GM12878 (cell line): ENCODE measurements at regions not wholly inside any gene's neighbourhood (a gene's known extent, or its start where the extent isn't known, plus 50 kb on each side); places are given as distances from the start of the nearest gene placed in this dataset.

Experiments used
- ATAC-seq: fragments of 200-7000 bp; cut with Tn5 transposase; 3 replicates; pipeline ENCODE4 v1.9.1; 2020; ENCODE audit warnings: mild to moderate bottlenecking, moderate library complexity
- BruUV-seq: library from RNA; stranded (reverse); fragments of 400-500 nt; replicated peaks from 2 replicates; lab custom pipeline; 2021; lab: Mats Ljungman, UMichigan
- CTCF ChIA-PET: fragments of 300-600 bp; sonication (Branson Sonifier 250); formaldehyde crosslinking; extraction: SDS; loops from one replicate; lab custom pipeline; 2021; ENCODE audit warnings: inconsistent platforms; lab: Yijun Ruan, JAX
- POLR2A ChIA-PET: fragments of 350-600 bp; formaldehyde crosslinking; extraction: SDS; loops from one replicate; lab custom pipeline; 2021; ENCODE audit warnings: inconsistent platforms; lab: Charles Lee
- RAD21 ChIA-PET: fragments of 300-600 bp; sonication (Branson Sonifier 250); formaldehyde crosslinking; loops from one replicate; lab custom pipeline; 2023; ENCODE audit warnings: antibody characterized with exemption; ENCODE audit not compliant: unreplicated experiment; lab: Charles Lee
- SMC1A ChIA-PET: fragments of 300-600 bp; sonication (Branson Sonifier 250); formaldehyde crosslinking; loops from one replicate; lab custom pipeline; 2023; ENCODE audit not compliant: unreplicated experiment, uncharacterized antibody; lab: Charles Lee
- DNase-seq: peaks from one replicate; pipeline ENCODE4 v3.0.0-alpha.2; 2011; ENCODE audit warnings: low read depth, low spot score
- FAIRE-seq: peaks from 3 replicates; lab custom pipeline; 2011; peaks lifted over from hg19 to GRCh38; lab: Jason Lieb, UNC
- H2AFZ ChIP-seq: 2 replicates; pipeline ENCODE4 v1.6.0; 2011; ENCODE audit warnings: low read depth, low read length, control low read depth; ENCODE audit not compliant: control insufficient read depth
- H3K27ac ChIP-seq: 2 replicates; pipeline ENCODE4 v1.5.1; 2011; ENCODE audit warnings: control low read depth; ENCODE audit not compliant: control insufficient read depth, insufficient read depth
- H3K27me3 ChIP-seq, 2 experiments: replicated peaks in 1 of 2; 2 replicates each; pipeline versions ENCODE4 v1.6.0 to v1.6.1; 2011; ENCODE audit warnings: low read length in 1 of 2; ENCODE audit not compliant: control insufficient read depth in 2 of 2, insufficient read depth in 2 of 2
- H3K36me3 ChIP-seq, 2 experiments: 2 replicates each; pipeline ENCODE4 v1.5.1; 2011; ENCODE audit warnings: low read length in 1 of 2; ENCODE audit not compliant: control insufficient read depth in 2 of 2, insufficient read depth in 2 of 2
- H3K4me1 ChIP-seq: 2 replicates; pipeline ENCODE4 v1.6.1; 2011; ENCODE audit warnings: mild to moderate bottlenecking, low read length, moderate library complexity, mixed read lengths; ENCODE audit not compliant: control insufficient read depth, insufficient read depth
- H3K4me2 ChIP-seq: 2 replicates; pipeline ENCODE4 v1.6.0; 2011; ENCODE audit warnings: control low read depth; ENCODE audit not compliant: control insufficient read depth, insufficient read depth
- H3K4me3 ChIP-seq: fragments of 200-600 bp; sonication (generic); 2 replicates; pipeline ENCODE4 v1.5.1; 2016
- H3K79me2 ChIP-seq: 2 replicates; pipeline ENCODE4 v1.6.0; 2011; ENCODE audit warnings: low read length; ENCODE audit not compliant: control insufficient read depth, insufficient read depth
- H3K9ac ChIP-seq: 2 replicates; pipeline ENCODE4 v1.8.0; 2011; ENCODE audit warnings: low read length, control low read depth, mixed read lengths; ENCODE audit not compliant: control insufficient read depth, insufficient read depth
- H3K9me3 ChIP-seq: replicated peaks from 3 replicates; pipeline ENCODE4 v1.5.1; 2011; ENCODE audit warnings: mild to moderate bottlenecking, low read length; ENCODE audit not compliant: control insufficient read depth, insufficient read depth
- H4K20me1 ChIP-seq: 2 replicates; pipeline ENCODE4 v1.6.0; 2011; ENCODE audit not compliant: control insufficient read depth, insufficient read depth
- FOXK2 ChIP-seq: fragments of 450-650 bp; IDR thresholded peaks from 2 replicates; pipeline ENCODE4 v1.6.1; 2017; ENCODE audit warnings: mild to moderate bottlenecking, moderate library complexity
- GABPA ChIP-seq: IDR thresholded peaks from 2 replicates; pipeline ENCODE4 v1.6.1; 2014; ENCODE audit warnings: antibody characterized with exemption, low read depth, mild to moderate bottlenecking, inconsistent platforms
- JUND ChIP-seq: IDR thresholded peaks from 2 replicates; pipeline ENCODE4 v1.6.1; 2012; ENCODE audit warnings: low read depth, mild to moderate bottlenecking, low read length, improper control_type of control experiment, moderate library complexity
- POLR2AphosphoS2 ChIP-seq: IDR thresholded peaks from 2 replicates; pipeline ENCODE4 v1.6.1; 2011; ENCODE audit warnings: low read depth, mild to moderate bottlenecking, low read length, improper control_type of control experiment, moderate library complexity
- RFX5 ChIP-seq: IDR thresholded peaks from 2 replicates; pipeline ENCODE4 v1.6.1; 2011; ENCODE audit warnings: low read depth, low read length, improper control_type of control experiment
- SP1 ChIP-seq: IDR thresholded peaks from one replicate; pipeline ENCODE4 v1.6.1; 2011; ENCODE audit warnings: low read depth, low read length
- SREBF2 ChIP-seq: IDR thresholded peaks from 2 replicates; pipeline ENCODE4 v1.6.1; 2012; ENCODE audit warnings: mild to moderate bottlenecking, low read length
- ZNF622 ChIP-seq: fragments of 450-650 bp; IDR thresholded peaks from 2 replicates; pipeline ENCODE4 v1.6.1; 2017; ENCODE audit warnings: mild to moderate bottlenecking, inconsistent platforms
- WGBS: methylation state at CpG from one replicate; pipeline ENCODE4 v1.1.6; 2016; ENCODE audit warnings: low lambda C conversion rate; ENCODE audit not compliant: insufficient replicate concordance, insufficient coverage; ENCODE audit errors: missing lambda C conversion rate; 5-methylcytosine and 5-hydroxymethylcytosine counted together
- in situ Hi-C: fragments of 300-500 bp; cut with MboI; formaldehyde crosslinking; loops from 9 replicates; pipeline ENCODE4 v1.14.3; 2018; ENCODE audit warnings: mixed read lengths
- intact Hi-C: fragments of 100-400 bp; cut with micrococcal nuclease; formaldehyde crosslinking; loops from one replicate; pipeline ENCODE4 v1.14.2; 2022; ENCODE audit not compliant: unreplicated experiment
- TF ChIP-seq, protein P1 (sequence below): IDR thresholded peaks from 2 replicates; pipeline ENCODE4 v1.6.1; 2012; ENCODE audit warnings: low read depth, low read length, improper control_type of control experiment
- TF ChIP-seq, protein P2 (sequence below): fragments of 450-650 bp; IDR thresholded peaks from 2 replicates; pipeline ENCODE4 v1.6.1; 2017; ENCODE audit warnings: low read depth, mild to moderate bottlenecking, moderate library complexity

DNA sequence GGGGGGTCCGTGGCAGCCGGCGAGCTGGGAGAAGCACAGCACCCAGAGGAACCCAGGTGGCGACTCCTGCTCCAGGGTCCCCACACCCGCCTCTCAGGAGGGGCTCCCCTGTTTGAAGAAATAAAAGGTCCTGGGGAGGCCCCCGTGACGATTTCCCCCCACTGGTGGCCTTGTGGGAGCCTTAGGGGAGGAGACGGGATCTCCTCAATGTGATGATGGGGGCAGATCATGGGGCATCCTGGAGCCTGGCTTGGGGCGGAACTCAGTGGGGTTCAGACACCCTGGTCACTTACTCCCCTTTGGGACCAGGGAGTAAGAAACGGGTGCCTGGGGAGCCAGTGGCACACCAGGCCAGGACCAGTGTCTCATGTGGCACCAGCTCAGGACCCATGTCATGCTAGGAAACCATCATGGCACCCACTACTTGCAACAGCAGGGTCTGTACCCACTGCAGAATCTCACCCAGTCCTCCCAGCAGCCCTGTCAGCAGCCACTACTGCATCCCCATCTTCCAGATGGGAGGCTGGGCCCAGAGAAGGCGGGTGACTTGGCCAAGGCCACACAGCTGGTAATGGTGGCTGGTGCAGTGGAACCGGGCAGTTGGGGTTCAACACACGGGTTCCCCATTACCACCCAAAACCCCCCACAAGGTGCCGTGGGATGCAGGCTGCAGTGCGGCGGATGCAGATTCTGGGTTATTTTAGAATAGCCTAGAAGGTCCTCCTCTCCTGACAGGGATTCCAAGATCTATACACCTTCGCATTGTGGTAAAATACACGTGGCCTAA lies 130.7 kb downstream of the CTTN start:
- Histone ChIP-seq H2AFZ (no peak overlapping the region), H3K9ac (no peak overlapping the region), H3K4me2 (no peak overlapping the region), H3K9me3 (no peaks in the 10 kb centered on the region; the same call in 2 of the 3 replicates), H3K36me3 (no peaks in the 10 kb centered on the region), H4K20me1 (no peaks in the 10 kb centered on the region), H3K79me2 (no peaks in the 10 kb centered on the region), H3K27me3 (no peaks in the 10 kb centered on the region; a peak in 1 of 4 replicates), H3K4me3 (no peak overlapping the region), H3K4me1 (no peaks in the 10 kb centered on the region)
- ChIA-PET SMC1A (no interaction called here), CTCF (no interaction called here), POLR2A (no interaction called here)
- DNase-seq (no peak), FAIRE-seq (no peak), ATAC-seq (no peak)
- BruUV-seq = no TSS peak
- intact Hi-C loops = no loop called here
- 60% methylated on average over 18 of the region's 18 CpGs for WGBS
- TF ChIP-seq JUND = no peak
- TF ChIP-seq ZNF622 = no peak
- TF ChIP-seq FOXK2 = no peak
- TF ChIP-seq, protein P1, sequence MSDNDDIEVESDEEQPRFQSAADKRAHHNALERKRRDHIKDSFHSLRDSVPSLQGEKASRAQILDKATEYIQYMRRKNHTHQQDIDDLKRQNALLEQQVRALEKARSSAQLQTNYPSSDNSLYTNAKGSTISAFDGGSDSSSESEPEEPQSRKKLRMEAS = no peak
- TF ChIP-seq SP1 = no peak
- no peak for TF ChIP-seq RFX5
- no peak for TF ChIP-seq SREBF2
- TF ChIP-seq, protein P2, sequence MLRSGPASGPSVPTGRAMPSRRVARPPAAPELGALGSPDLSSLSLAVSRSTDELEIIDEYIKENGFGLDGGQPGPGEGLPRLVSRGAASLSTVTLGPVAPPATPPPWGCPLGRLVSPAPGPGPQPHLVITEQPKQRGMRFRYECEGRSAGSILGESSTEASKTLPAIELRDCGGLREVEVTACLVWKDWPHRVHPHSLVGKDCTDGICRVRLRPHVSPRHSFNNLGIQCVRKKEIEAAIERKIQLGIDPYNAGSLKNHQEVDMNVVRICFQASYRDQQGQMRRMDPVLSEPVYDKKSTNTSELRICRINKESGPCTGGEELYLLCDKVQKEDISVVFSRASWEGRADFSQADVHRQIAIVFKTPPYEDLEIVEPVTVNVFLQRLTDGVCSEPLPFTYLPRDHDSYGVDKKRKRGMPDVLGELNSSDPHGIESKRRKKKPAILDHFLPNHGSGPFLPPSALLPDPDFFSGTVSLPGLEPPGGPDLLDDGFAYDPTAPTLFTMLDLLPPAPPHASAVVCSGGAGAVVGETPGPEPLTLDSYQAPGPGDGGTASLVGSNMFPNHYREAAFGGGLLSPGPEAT = no peak
- TF ChIP-seq GABPA = no peak
- no peak for TF ChIP-seq POLR2AphosphoS2
- TF ChIP-seq, all 136 proteins: peak for 0
- in situ Hi-C loops = no loop called here
- RAD21 ChIA-PET = no interaction called here
- H3K27ac ChIP-seq = no peak overlapping the region
